NB4 (cell line): ENCODE measurements at regions not wholly inside any gene's neighbourhood (a gene's known extent, or its start where the extent isn't known, plus 50 kb on each side); places are given as distances from the start of the nearest gene placed in this dataset.
A peak's percentile ranks its signal among the peaks of the same experiment; 100 is the strongest.

Experiments used
- CTCF ChIP-seq: IDR thresholded peaks from one replicate; pipeline ENCODE4 v1.5.1; 2012; ENCODE audit warnings: low read depth, low read length
- MYC ChIP-seq: IDR thresholded peaks from 2 replicates; pipeline ENCODE4 v1.6.1; 2011; ENCODE audit warnings: low read depth, low read length
- POLR2A ChIP-seq: IDR thresholded peaks from 2 replicates; pipeline ENCODE4 v1.6.1; 2011; ENCODE audit warnings: mild to moderate bottlenecking; ENCODE audit not compliant: insufficient read length; ENCODE audit errors: extremely low read depth
- TF ChIP-seq, protein P1 (sequence below): IDR thresholded peaks from 2 replicates; pipeline ENCODE4 v1.6.1; 2011; ENCODE audit warnings: low read depth, low read length

GRCh38 chr2:101524806-101525430, 50.0 kb upstream of the RFX8 start:
- no peak for TF ChIP-seq CTCF
- peak; percentile 63 for TF ChIP-seq MYC
- TF ChIP-seq, protein P1, sequence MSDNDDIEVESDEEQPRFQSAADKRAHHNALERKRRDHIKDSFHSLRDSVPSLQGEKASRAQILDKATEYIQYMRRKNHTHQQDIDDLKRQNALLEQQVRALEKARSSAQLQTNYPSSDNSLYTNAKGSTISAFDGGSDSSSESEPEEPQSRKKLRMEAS: peak; percentile 74
- TF ChIP-seq POLR2A: no peak
